ENCODE measurements at regions not wholly inside any gene's neighbourhood (a gene's known extent, or its start where the extent isn't known, plus 50 kb on each side); places are given as distances from the start of the nearest gene placed in this dataset.

DNA sequence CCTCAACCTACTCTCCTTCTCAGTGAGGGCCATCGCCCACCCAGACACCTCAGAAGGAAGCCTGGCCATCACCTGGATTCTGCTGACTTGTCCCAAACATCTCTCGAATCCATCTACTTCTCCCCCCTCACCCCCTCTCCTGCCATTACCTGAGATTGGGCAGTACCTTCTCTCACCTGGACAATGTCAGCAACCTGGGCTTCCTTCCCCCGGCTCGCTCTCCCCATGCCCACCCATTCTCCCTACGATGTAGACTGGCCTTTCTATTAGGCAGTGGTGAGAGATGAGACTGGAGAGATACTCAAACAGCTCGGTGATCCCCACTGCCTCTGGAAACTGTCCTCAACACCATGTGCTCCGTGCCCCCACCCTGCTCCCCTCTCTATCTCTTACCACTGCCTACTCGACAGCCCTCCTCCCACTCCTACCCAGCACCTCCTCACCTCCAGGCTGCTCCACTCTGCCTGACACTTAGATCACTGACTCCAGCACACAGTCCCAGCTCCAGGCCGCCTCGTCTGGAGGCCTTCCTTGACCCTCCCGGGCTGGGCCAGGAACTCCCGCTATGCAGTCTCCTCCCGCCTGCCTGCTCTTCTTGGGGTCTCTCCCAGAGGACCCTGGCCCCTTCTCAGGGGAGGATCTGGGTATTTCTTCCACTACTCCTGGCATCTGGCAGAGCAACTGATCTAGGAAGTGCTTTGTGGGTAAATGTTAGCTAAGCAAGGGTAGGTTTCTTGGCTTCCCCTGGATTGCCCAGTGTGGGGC is 235.8 kb upstream of the NLRP1 start:
- DNase-seq (ENCODE audit: low read depth), result no peak

DNA sequence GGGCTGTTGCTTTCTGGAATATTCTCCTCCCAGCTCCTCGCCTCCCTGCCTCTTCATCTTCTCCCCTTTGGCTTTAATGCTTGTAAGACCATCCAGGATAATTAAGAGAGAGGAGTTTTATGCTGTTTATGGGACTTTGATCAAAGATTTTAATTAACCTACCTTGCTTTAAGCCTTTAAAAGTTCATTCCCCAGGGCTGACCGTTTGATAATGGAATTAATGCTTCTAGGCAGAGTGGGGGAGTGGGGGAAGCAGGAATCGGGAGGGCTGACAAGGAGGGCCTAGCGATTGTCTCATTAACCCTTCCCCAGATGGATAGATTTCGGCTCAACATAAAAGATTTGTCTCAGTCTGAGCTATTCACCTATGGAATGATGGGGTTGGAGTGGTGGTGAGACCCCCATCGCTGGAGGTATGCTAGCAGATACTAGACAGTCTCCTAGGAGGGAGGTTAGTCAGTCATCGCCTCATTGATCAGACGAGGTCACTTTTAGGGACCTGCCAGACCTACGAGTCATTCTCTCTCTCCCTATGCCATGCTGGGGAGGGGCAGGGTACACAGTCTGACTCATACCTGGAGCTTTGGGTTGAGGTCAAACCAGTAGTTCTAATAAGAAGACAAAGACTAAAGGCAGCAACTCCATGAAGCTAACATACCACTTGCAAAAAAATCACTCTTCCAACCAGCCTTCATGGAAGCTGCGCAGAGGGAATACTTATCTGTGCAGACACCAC is 236.6 kb upstream of the NLRP1 start:
- DNase-seq (ENCODE audit: low read depth), result no peak

DNA sequence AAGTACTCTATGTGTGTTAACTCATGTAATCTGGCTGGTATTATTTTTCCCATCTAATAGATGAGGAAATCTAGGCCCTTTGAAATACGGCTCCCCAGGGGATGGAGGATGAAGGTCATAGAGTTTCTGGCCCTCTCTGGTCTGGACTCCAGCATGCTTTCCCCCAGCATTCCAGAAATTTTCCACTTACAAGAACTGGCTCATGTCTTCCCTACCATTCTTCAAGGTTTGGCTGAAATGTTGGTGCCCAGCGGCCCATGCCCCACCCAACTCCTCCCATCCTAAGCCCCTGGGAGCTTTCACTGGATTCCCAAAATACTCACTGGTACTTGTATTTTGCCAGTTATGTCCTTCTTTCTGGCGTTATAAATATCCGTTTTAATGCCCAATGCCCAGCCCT is 237.5 kb upstream of the NLRP1 start:
- DNase-seq (ENCODE audit: low read depth), result peak; percentile 27

DNA sequence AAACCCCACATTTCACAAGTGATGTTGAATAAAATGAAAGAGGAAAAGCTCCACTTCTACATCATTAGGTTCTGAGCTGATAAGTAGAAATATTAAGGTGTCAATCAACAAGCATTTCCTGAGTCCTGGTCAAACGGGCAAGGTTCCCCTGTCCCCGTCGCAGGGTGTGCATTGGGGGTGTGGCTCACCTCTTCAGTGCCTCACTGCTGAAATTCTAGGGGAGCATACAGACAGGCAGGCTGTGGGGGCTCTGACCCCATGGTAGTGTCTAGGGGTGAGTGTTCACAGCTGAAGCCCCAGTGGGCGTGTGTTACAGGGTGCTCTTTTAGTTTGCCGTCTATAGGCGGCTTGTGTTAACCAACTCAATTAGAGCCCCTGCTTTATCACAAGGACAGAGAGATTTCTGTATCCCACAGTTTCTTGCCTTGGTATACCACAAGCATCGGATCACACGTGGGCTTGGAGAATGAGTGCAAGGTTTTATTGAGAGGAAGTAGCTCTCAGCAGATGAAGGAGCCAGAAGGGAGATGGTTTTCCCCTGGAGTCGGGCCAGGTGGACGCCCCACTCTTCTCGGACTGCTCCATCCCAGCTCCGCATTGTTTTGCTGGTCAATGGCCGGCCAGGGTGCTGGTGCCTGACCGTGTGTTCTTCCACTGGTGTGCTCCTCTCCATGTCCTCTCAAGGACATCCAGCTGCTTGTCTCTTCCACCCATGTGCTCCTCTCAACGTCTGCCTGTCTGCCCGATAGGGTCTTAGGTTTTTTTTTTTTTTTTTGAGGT is 238.2 kb upstream of the NLRP1 start:
- no peak for DNase-seq (ENCODE audit: low read depth)

DNA sequence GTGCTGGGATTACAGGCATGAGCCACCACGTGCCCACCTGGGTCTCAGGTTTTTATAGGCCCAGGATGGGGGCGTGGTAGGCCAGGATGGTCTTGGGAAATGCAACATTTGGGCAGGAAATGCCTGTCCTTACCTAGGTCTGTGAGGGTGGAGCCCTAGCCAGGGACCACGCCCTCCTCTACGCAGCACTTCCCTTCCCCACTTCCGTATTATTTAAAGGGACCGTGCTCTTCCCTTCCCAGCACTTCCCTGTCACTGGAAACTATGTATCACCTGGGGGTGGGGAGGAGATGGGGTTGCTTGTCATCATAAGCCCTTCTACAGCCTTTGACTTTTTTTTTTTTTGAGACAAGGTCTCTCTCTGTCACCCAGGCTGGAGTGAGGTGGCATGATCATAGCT is 238.9 kb upstream of the NLRP1 start:
- no peak for DNase-seq (ENCODE audit: low read depth)

DNA sequence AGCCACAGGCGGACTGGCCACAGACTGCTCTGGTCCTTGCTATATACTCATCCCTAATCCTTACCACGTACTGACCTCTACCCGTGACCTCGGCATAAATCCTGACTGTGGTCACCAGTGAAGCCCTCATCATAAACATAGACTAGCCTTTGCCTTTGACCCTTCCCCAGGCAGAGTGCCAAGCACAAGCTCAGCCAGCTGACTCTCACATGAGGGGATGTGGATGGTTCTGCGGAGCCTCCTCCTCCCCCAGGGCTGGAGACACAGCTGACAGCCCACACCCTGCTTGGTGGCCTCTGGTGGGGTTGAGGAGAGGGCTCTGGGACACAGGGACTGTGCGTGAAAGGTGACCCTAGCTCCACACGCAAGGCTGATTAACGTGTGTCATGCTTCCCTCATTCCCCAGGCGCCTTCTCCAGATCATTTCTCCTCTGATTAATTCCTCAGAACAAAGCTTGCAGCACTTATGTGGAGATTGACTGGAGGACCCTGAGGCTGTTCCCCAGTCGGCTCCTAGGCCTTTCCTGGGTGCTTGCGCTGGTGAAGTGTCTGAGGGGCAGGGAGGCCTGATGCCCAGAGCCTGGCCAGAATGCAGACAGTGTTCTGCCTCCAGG is 241.5 kb upstream of the NLRP1 start:
- DNase-seq (ENCODE audit: low read depth), result no peak

DNA sequence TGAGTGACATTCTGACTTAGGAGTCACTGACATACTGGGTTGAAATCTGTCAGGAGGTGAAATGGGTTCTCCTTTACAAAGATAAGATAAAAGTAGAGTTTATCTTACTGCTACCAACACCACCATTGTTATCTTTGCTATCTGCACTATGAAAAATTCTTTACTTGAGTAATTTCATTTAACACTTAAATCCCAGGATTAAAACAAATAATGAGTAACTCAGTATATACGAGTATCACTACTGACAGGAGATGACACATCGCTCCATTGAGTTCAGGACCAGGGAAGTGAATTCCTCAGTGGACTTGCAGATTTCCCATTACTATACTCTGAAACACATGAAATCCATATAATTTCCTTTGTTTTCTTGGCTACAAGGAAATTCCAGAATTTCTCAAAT is 242.1 kb upstream of the NLRP1 start:
- no peak for DNase-seq (ENCODE audit: low read depth)

DNA sequence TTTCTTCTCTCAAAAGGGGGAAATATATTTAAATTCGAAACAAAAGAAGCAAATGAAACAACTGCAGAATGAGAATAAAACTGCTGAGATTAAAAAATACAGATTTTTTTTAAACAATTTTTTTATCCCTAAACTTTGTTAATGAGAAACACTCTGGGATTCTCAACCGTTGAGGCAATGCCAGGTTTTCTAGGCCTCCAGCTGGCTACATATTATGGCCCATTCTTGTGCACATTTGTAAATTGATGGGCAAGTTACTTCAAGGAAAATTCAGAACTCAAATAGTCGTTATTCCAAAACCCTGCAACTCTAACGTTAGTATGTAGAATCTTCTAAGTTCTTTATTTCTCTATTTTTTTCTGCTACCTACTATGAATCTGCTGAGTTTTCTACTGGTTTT is 239.3 kb upstream of the WSCD1 start:
- no peak for DNase-seq (ENCODE audit: low read depth)

DNA sequence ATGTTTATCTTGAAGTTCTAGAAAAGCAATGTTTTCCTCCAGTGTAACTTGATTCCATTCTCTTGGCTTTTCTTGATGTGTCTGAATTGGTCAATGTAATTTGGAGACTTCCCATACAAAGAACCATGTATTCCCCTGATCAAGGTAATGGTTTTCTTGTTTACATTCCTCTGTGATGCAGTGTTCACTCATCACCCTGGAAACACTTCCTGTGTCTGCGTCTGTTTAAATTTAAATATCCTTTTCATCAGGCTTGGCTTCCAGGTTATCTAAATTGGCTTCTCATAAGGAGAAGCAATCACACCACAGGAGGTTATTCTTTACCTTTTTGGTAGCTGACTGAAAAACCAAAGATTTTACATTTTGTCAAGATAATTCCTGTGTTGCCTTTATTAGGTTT is 237.3 kb upstream of the WSCD1 start:
- peak; percentile 38 for DNase-seq (ENCODE audit: low read depth)

DNA sequence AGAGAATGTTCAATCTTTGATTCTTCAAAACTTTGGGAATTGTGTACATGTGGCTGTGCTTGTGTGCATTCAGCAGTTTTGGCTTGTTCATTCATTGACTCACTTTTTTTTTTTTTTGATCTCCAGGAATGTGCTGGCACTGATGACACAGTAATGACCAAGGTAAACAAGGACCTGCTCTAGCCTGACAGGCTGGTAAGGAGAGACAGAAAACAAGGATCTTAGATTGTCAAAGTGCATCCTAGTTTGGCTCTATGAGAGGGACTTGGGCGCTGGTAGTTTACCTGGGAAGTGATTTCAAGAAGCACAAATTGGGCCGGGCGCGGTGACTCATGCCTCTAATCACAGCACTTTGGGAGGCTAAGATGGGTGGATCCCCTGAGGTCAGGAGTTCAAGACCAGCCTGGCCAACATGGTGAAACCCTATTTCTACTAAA is 233.1 kb upstream of the WSCD1 start:
- peak; percentile 45 for DNase-seq (ENCODE audit: low read depth)

DNA sequence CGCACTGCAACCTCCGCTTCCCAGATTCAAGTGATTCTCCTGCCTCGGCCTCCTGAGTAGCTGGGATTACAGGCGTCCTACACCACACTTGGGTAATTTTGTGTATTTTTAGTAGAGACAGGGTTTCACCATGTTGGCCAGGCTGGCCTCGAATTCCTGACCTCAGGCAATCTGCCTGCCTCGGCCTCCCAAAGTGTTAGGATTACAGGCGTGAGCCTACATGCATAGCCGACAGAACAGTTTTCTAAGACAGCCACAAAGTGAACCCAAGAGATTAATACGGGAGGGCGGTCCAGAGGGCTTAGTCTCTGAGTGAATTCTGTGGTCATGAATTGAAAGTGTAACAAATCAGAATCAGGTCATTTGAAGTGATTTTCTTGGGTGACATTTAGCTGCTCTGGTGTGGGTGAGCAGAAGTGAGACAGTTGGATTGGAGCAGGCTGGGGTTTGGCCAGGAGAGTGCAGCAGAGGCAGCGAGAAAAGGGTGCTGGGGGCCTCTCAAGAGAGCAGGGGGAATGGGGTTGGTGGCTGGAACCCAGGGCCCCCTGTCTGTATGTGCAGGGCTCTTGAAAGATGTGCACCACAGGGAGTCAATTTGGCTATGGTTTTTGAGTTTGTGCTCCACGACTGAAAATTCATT is 231.4 kb upstream of the WSCD1 start:
- DNase-seq (ENCODE audit: low read depth), result no peak

DNA sequence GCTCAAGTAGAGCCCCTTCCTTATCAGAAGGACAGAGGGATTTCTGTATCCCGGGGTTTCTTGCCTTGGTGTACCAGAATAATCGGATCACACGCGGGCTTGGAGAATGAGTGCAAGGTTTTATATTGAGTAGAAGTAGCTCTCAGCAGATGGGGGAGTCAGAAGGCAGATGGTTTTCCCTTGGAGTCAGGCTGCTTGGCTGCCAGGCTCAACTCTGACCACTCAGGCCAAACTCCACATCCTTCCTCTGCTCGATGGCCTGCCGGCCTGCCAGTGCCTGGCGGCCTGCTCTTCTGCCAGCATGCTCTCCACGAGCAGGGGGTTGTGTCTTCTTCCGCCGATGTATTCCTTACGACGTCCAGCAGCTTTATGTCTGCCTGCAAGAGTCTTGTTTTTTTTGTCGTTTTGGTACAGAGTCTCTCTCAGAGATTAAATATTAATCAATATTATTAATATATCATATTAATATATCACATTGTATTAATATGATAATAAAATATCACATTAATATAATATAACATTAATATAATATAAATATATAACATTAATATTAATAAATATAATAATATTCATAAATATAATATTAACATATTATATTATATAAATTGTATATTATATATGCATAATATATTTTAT is 229.2 kb upstream of the WSCD1 start:
- DNase-seq (ENCODE audit: low read depth), result no peak

DNA sequence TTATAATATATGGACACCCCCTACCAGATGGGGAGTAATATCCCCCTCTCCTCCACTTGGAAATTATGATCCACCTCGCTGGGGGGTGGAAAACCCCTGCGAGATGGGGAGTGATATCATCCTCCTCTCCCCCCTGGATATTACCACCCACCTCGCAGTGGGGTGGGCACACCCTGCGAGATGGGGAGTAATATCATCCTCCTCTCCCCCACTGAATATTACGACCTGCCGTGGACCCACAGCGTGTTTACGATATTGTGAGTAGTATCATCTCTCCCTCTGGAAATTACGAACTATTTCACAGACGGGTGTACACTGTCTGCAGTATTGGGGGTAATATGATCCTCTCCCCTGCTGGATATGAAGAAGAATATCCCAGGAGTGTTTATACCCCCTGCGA is 228.3 kb upstream of the WSCD1 start:
- no peak for DNase-seq (ENCODE audit: low read depth)

DNA sequence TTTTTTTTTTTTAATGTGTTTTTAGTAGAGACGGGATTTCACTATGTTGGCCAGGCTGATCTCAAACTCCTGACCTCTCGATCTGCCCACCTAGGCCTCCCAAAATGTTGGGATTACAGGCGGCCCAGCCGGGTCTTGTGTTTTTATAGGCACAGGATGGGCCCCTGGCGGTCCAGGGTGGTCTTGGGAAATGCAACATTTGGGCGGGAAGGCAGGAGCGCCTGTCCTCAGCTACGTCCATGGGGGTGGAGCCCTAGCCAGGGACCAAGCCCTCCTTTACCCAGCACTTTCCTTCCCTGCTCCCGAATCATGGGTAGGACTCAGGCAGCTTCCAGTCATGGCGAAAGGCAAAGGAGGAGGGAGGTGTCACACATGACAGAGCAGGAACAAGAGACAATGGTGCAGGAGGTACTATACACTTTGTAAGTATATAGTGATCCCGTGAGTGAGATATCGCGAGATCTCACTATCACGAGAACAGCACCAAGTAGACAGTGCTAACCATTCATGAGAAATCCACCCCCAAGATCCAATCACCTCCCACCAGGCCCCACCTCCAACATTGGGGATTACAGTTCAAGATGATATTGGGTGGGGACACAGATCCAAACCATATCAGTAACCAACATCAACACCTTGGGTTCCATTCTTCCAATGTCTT is 226.7 kb upstream of the WSCD1 start:
- no peak for DNase-seq (ENCODE audit: low read depth)

DNA sequence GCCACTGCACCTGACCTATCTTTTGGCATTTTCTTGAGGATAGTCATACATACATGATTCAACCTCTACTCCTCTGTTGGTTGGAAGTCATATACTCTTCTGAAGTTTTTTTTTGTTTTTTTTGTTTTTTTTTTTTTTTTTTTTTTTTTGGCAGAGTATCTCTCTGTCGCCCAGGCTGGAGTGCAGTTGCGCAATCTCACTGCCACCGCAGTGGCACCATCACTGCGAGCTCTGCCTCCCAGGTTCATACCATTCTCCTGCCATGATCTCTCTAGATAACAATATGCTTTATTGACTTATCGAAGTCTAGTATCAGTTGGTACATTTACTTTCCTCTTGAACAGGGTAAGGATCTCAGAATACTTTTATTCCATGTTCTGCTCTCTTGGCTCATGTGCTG is 224.2 kb upstream of the WSCD1 start:
- no peak for DNase-seq (ENCODE audit: low read depth)

DNA sequence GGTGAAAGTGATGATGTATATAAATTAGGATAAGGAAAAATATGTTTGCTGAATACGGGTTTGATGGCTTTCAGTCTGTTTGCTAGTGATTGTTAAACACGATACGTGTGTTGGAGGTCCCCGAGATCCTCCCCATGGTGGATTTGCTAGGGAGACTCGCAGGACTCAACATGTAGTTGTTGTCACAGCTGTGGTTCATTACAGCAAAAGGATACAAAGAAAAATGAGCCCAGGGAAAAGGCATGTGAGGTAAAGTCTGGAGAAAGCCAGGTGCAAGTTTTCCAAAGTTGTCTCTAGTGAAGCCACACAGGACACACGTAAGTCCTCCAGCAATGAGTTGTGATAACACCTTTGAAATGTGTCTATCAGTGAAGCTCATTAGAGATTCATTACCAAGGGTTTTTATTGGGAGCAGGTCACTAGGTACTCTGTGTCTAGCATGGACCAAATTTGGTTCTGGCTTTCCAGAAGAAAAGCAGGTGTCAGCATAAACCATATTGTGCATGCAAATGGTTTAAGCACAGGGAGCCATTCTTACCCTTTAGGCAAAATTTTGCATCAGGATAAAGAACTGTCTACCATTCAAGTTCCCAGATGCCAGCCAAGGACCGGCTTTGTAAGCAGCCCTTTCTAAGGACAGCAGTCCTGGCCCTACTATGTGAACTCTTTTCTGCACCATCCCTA is 215.2 kb upstream of the WSCD1 start:
- no peak for DNase-seq (ENCODE audit: low read depth)

DNA sequence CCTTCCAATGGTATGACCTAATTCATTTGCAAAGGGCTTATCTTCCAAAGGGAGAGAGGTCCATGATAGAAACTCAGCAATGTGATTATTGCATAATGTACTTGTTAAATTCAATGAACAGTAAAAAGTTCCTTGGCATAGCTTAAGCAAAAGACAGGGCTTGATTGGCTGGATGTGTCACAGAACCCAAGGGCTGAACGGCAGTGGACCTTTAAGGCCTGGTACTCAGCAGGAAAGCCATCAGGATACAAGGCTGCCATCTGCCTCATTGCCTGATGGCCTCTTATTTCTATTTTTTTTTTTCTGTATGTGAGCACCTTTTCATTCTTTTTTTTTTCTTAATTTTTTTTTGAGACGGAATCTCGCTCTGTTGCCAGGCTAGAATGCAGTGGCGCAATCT is 208.9 kb upstream of the WSCD1 start:
- no peak for DNase-seq (ENCODE audit: low read depth)

DNA sequence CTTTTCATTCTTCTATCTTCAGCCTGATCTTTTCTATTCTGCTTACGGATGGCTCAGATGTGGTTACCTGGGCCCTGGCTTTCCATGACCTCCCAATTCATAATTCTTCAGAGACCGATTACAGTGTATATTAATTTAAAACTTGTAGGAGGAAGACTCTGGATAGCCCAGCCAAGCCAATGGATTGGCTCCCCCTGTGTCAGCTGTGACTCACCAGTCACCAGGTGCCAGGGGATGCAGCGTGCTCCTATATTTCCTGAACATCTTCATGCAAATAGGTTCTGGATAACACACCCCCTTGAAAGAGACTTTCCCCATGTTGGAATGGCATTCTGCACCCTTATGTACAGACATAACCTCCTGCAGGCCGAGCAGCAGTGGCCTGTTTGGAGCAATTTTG is 208.3 kb upstream of the WSCD1 start:
- DNase-seq (ENCODE audit: low read depth), result no peak

DNA sequence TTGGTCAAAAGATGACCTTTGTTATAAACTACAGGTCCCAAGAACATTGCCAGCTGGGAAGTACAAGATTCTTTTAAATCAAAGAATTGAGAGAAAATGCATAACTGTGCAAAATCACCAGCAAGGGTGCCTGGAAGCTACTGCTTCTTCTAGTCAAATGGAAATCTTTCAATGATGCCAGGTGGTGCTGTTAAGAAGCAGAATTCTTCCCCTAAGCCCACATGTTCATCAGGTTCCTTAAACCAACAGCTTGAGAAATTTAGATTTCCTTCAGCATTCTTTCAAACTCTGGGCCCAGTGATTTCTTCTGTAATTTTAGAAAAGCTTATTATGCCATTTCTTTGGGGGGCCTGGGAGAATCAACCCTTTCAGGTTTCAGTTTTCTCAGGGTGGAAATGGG is 207.8 kb upstream of the WSCD1 start:
- DNase-seq (ENCODE audit: low read depth), result no peak

Data from GM04503 (cell line).